ENCODE measurements at regions not wholly inside any gene's neighbourhood (a gene's known extent, or its start where the extent isn't known, plus 50 kb on each side); places are given as distances from the start of the nearest gene placed in this dataset.

GRCh38 chr14:98507264-98507663 lies 764.7 kb downstream of the BCL11B start:
- Histone ChIP-seq H3K4me3 (ENCODE audit: low read length) (no peak overlapping the region), H2AFZ (ENCODE audit: low read depth, low read length) (no peak overlapping the region), H3K4me2 (ENCODE audit: low read length) (no peak overlapping the region), H3K27me3 (ENCODE audit: insufficient read depth, low read depth, low read length) (no peaks in the 10 kb centered on the region), H3K79me2 (replicated peaks; ENCODE audit: insufficient read depth, low read length) (no peaks in the 10 kb centered on the region), H3K36me3 (ENCODE audit: insufficient read depth, low read length) (no peaks in the 10 kb centered on the region), H3F3A (ENCODE audit: insufficient read depth, low read length, poor library complexity, severe bottlenecking) (no peaks in the 10 kb centered on the region), H3K27ac (ENCODE audit: low read length) (no peak overlapping the region), H3K9me3 (ENCODE audit: low read length) (no peaks in the 10 kb centered on the region), H3K9me2 (ENCODE audit: insufficient read depth, low read length) (no peaks in the 10 kb centered on the region), H4K20me1 (ENCODE audit: insufficient read depth) (no peaks in the 10 kb centered on the region), H3K9ac (ENCODE audit: low read length) (no peak overlapping the region)
- TF ChIP-seq RAD21 (conservative IDR thresholded peaks at IDR 0.05) = no peak
- TF ChIP-seq SMC3 (conservative IDR thresholded peaks at IDR 0.05; ENCODE audit: poor library complexity) = no peak
- TF ChIP-seq CTCF (IDR thresholded peaks at IDR 0.05; ENCODE audit: poor library complexity, severe bottlenecking) = no peak
- no peak for TF ChIP-seq EZH2 (IDR thresholded peaks at IDR 0.05; ENCODE audit: borderline replicate concordance, insufficient read depth, low read length, poor library complexity, severe bottlenecking)
- no peak for TF ChIP-seq TAF1 (IDR thresholded peaks at IDR 0.05; ENCODE audit: low read depth)
- TF ChIP-seq MXI1 (conservative IDR thresholded peaks at IDR 0.05; ENCODE audit: poor library complexity, severe bottlenecking) = no peak
- TF ChIP-seq EP300 (conservative IDR thresholded peaks at IDR 0.05; ENCODE audit: poor library complexity, severe bottlenecking) = no peak
- no peak for TF ChIP-seq POLR2AphosphoS5 (IDR thresholded peaks at IDR 0.05)
- no peak for TF ChIP-seq REST (IDR thresholded peaks at IDR 0.05; ENCODE audit: borderline replicate concordance)

GRCh38 chr14:98510392-98510791 lies 761.6 kb downstream of the BCL11B start:
- Histone ChIP-seq H2AFZ (ENCODE audit: low read depth, low read length) (no peak overlapping the region), H3K9me3 (ENCODE audit: low read length) (no peaks in the 10 kb centered on the region), H3K27me3 (ENCODE audit: insufficient read depth, low read depth, low read length) (no peaks in the 10 kb centered on the region), H4K20me1 (ENCODE audit: insufficient read depth) (no peaks in the 10 kb centered on the region), H3K4me2 (ENCODE audit: low read length) (no peak overlapping the region), H3K79me2 (replicated peaks; ENCODE audit: insufficient read depth, low read length) (no peaks in the 10 kb centered on the region), H3K9me2 (ENCODE audit: insufficient read depth, low read length) (no peaks in the 10 kb centered on the region), H3K36me3 (ENCODE audit: insufficient read depth, low read length) (no peaks in the 10 kb centered on the region), H3K4me3 (ENCODE audit: low read length) (no peak overlapping the region), H3K9ac (ENCODE audit: low read length) (no peak overlapping the region), H3F3A (ENCODE audit: insufficient read depth, low read length, poor library complexity, severe bottlenecking) (no peaks in the 10 kb centered on the region), H3K27ac (ENCODE audit: low read length) (no peak overlapping the region)
- TF ChIP-seq EZH2 (IDR thresholded peaks at IDR 0.05; ENCODE audit: borderline replicate concordance, insufficient read depth, low read length, poor library complexity, severe bottlenecking) (no peak), CTCF (IDR thresholded peaks at IDR 0.05; ENCODE audit: poor library complexity, severe bottlenecking) (no peak), EP300 (conservative IDR thresholded peaks at IDR 0.05; ENCODE audit: poor library complexity, severe bottlenecking) (no peak), MXI1 (conservative IDR thresholded peaks at IDR 0.05; ENCODE audit: poor library complexity, severe bottlenecking) (no peak), RAD21 (conservative IDR thresholded peaks at IDR 0.05) (no peak), POLR2AphosphoS5 (IDR thresholded peaks at IDR 0.05) (no peak), REST (IDR thresholded peaks at IDR 0.05; ENCODE audit: borderline replicate concordance) (no peak)

Measured in neural cell (in vitro differentiated cells).